ENCODE measurements at regions not wholly inside any gene's neighbourhood (a gene's known extent, or its start where the extent isn't known, plus 50 kb on each side); places are given as distances from the start of the nearest gene placed in this dataset.
A peak's percentile ranks its signal among the peaks of the same experiment; 100 is the strongest.

DNA sequence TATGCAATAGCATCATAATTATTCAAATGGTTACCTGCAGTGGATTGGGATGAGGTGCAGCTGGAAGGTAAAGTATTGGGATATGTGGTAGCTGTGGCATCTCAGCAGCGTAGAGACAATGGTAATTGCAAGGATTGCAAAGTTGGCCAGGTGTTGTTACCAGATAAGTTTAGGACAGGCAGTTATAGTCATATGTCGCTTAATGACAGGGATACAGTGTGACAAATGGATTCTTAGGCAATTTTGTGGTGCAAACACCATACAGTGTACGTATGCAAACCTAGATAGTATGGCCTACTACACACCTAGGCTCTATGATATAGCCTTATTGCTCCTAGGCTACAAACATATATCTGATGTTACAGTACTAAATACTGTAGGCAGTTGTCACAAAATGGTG lies 163.5 kb upstream of the LYZL2 start:
- no peak for DNase-seq

DNA sequence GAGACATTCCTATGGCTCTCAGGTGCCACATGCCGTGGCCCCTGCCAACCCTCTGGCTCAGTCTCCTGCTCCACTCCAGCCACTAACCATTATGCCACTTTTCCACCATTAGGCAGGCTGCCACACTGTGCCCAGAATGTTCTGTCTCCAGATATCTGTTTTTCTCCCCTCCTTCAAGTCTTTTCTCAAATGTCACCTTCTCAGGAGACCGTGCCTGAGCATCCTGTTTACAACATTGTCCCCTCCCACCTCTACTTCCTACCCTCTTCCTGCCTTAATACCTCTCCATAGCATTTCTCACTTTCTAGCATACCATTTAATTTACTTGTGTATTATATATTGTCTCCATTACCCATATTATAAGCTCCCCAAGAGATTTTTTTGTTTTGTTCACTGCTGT lies 162.5 kb upstream of the LYZL2 start:
- DNase-seq, result no peak

DNA sequence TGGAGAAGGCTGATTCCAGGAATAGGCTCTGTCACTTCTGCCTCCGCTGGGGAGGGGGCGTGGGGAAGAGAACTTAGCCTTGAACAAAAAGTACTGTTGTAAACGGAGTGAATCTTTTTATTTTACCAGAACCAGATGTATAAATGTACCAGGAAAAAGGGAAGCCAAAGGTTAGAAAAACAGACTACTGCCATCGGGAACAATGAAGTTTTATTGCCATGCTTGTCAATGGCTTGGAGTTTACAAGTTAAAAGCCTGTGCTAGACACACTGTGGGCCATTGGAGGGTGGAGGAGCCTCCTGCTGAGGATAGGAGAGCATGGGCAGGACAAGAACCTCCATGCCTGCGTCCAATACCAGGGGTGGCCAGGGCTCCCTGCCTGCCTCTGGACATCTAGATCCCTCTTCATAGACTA lies 161.7 kb upstream of the LYZL2 start:
- no peak for DNase-seq

DNA sequence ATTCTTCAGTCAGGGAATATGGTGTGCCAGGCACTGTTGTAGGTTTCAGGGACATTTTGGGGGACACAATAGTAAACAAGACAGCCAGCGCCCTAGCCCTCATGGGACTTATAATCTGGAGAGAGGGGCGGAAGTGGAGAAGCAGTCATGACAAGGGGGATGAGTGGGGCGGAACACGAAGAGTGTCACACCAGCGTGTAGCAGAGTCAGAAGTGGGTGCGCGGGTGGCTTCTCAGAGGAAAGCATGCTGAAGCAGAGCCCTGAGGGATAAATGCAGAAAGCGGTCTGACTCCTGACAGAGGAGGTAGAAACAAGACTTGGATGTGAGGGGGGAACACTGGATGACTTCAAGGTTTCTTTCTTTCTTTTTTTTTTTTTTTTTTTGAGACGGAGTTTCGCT lies 160.3 kb upstream of the LYZL2 start:
- DNase-seq, result no peak

DNA sequence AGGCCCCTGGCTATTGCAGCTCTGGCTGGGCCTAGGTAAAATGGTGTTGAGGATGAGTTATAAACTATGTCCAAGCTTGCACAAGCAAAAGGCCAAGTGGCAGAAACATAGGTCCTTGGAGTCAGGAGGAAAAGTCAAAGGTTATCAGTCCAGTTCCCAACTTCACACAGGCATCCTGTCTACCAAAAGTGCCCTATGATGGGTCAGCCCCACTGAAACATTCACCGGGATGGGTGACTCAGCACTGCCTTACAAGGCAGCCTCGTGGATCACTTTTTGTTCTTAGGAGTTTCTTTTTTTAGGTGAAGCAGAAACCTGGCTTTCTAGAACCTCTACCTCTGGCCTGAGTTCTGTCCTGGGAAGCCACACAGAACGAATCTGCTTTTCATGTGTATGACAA lies 158.8 kb upstream of the LYZL2 start:
- DNase-seq, result no peak

DNA sequence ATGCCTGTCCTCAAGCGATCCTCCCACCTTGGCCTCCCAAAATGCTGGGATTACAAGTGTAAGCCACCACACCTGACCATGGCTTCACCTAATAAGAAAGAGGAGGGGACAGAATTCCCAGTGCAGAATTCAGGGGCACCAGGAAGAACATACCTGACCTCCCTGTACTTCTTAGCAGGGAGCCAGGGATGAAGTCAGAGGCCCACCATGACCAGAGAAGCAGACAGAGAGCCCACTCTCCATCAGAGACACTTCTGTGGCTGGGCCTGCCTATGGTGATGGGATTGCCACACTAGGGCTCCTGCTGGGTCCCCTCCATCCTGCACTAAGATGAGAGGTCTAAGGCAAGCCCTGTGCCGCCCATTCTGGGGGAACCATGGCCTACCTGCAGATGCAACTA lies 157.4 kb upstream of the LYZL2 start:
- DNase-seq, result no peak

DNA sequence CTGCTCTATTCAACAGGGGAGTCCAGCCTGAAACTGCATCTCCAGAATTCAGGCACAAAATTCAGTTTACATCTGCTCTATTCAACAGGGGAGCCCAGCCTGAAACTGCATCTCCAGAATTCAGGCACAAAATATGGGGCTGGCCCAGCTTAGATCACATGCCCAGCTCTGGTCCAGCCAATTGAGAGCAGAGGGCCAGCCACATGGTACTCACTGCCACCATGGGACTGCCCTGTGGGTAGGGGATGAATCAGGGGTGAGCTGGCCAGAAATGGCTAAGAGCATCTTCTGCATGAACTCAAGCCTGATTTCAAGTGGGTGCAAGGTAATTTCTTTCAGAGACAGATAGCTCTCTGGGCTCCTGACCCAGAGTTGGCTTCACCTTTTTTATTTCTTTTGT lies 156.6 kb upstream of the LYZL2 start:
- no peak for DNase-seq

DNA sequence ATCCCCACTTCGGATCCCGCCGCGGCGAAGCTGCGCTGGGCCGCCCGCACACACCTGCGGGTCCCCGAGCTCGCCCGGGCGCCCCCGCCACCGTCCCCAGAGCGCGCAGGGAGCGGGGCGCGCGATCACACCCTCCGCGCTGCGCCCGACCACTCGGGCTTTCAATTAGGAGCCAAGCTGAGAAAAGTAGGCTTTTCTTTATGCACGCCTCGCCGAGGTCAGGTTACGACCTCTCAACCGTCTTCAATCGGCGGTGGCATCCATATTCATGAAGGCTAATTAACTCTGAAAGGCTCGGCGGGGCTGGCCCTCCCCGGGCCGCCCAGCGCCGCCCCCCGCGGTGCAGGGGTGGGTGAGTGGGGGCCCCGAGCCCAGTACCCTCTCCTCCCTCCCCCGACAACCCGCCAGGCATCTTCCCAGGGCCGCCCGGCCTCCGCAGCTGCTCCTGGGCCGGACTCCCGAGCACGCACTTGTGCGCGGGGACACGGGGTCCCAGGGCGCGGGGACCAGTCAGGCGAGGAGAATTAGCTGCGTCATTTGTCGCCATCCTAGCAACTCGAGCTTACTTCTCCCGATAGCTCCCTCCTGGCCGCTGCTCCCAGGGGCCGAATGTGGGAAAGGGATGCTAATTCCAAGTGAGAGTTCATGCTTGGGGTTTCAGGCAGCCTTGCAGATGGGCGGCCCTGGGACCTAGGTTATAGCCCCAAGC lies 155.5 kb upstream of the LYZL2 start:
- peak; percentile 7 for DNase-seq

DNA sequence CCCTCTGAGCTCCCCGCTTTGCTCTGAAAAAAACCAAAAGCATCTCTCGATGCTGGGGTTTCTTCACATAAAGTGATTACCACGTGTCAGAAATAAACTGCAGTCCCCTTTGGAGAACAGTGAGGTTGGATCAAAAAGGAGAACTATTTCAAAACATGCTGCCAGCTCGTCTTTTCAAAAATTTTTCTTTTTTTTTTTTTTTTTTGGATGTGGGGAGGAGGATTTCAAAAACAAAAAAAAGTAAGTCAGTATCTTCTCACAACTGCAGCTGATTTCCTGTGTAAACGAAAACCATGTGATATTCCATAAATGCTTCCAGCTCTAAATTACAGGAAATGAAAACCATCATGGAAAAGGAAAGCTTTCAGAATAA lies 155.0 kb upstream of the LYZL2 start:
- DNase-seq, result no peak

DNA sequence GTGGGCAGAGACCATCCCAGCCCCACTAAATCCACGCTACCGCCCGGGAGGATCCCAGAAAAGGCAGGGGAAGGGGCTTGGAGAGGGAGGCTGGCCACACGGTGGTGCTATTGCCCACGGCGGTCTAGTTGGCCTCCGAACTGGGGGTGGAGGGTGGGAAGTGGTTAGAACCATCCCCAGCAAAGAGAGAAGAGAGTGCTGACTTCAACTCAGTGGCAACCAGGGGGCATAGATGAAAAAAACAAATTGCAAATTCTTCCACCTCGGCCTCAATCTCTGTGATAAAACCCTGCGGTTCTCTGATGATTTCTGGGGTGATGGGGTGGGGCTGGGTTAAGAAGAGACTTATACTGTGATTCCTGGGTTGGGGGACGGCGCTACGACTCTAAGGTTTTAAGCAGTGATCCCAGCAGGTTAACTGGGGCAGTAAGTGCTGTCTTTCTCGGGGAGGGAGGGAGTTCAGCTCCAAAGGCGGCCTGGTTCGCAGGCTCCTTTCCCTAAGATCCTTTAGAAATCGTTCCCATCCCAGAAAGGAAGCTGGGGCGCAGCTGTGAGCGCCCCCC lies 154.5 kb upstream of the LYZL2 start:
- DNase-seq, result no peak

DNA sequence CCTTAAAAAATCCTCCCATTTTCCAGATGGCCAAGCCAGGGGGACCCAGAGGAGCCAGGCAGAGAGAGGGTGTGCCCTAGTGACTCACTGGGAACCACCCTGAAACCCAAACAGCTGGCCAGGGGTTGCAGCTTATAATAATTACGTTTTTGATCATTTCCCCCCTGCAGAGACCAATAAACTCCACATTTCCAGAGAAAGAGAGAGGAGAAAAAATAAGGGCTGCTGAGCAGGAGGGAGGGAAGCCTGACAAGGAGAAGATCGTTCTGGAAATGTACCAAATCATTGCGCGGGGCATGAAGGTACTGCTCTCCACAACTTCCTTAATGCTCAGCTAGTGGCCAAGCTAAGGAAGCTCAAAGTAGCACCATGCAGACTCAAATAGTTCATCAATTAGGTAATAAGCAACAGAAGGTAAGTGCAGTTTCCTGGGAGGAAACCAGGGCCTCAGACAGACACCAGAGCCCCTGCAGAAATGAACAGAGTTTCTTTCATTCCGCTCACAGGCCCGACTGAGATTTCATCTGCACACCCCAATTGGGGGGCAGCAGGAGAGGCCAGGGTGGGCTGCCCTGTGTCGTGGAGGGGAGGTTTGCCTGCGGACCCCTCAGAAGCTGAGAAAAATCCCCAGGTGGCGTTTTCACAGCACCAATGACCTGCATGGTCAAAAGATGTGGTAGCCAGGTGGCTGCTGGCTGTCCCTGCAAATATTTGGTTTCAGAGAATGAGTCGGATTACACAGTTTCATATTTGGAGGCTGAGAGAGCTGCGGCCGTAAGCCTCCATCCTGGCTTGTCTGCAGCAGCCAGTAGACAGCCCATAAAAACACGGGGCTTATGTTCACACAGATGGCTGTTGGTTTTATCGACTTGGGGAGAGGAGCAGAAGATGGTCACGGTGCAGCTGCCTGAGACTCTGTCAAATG lies 153.2 kb upstream of the LYZL2 start:
- no peak for DNase-seq

DNA sequence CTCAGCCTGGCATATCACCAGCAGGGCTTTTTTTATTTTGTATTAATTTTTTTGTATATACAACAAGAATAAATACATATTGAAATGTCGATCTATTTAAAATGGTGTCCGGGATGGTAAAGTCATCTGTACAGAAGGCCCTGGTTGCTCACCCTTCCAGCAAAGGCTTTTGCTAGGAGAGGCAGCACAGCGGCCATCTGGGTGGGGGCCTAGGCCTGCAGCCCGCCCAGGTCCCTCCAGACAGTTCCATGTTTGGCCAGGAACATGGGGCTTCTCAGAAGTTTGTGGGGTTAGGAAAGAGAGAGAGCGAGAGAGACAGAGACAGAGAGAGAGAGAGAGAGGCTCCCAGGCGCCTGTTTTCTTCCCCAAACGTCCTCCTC lies 152.6 kb upstream of the LYZL2 start:
- no peak for DNase-seq

DNA sequence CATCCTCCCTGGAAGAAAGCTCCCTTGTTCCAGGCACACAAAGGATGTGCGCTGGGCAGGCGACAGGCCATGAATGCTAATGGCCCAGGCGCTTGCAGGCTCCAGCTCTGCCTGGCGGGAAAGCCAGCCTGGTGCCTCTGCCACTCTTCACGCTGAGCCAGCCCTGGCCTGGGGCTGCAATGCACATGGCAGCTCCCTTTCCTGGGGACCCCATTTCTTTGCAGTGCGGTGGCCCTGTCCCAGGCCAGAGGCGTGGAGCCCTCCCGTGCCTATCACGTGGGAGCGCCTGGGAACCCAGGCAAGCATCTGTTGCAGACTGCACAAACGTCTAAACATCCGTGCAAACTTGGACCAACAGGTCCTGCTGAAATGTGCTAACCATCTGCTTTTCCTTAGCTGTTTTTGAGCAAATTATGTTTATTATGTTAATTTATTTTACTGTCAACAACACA lies 152.1 kb upstream of the LYZL2 start:
- DNase-seq, result no peak

DNA sequence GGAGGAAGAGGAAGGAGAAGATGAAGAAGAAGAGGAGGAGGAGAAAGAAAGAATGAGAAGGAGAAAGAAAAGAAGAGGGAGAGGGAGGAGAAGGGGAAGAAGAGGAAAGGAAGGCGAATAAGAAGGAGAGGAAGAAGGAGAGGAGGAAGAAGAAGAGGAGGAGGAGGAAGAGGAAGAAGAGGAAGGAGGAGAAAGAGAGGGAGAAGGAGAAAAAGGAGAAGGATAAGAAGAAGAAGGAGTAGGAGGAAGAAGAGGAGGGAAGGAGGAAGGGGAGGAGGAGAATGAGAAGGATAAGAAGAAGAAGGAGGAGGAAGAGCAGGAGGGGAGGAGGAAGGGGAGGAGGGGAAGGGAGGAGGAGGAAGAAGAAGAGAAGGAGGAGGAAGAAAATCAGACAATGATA lies 149.2 kb upstream of the LYZL2 start:
- DNase-seq, result no peak

DNA sequence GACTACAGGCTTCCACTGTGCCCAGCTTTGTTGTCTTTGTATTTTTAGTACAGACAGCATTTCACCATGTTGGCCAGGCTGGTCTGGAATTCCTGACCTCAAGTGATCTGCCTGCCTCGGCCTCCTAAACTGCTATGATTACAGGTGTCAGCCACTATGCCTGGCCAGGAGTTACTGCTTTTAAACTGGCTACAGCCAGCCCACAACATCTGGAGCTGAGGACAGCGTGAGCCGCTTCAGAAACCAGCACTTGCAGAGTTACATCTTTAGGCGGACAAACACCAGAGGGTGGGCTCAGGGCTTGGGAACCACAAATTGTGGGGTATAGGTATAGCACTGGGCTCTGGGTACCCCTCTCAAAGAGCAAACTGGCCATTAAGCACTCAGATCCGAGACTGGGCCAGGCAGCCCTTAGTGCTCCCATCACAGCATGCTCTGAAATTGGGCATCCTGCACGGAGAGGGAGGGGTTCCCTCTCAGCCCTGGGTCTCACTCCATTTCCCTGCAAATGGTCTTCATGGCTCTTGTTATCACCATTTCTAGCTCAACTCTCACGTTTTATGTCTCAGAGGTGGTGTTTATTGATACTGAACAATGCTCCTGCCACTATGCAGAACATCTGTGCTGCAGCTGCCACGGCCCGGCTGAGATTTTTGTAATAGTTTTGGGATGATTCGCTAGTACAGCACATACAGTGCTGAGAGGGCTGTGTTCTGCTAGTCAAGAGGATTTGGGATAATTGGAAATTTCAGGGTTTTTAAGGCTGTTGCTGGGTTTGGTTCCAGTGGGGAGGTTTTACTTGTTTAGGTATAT lies 146.4 kb upstream of the LYZL2 start:
- DNase-seq, result no peak

DNA sequence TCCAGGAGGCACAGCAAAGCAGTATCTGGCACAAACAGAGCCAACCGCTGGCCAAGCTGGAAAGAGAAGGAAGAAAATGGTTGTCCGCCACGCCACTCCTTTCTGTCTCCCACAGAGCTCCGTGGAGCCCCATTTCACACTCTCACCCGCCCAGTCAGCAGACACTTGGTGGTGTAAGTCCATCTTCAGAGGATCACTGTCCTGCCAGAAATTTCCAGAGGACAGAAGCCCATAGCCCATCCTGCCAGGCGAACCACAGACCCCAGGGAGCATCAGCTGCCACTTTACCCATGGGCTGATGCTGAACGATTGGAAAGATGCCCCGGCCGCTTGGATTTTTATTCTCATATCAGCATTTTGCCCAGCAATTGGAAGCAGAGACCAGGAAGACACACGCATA lies 144.7 kb upstream of the LYZL2 start:
- no peak for DNase-seq

DNA sequence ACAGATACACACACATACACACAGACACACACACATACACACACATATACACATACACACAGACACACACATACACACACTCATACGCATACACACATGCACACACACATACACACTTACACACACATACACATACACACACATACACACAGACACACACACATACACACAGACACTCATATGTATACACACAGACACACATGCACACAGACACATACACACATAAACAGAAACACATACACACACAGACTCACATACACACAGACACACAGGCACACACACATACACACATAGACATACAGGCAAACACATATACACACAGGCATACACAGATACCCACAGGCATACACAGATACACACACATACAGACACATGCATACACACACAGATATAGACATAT lies 143.9 kb upstream of the LYZL2 start:
- DNase-seq, result no peak

DNA sequence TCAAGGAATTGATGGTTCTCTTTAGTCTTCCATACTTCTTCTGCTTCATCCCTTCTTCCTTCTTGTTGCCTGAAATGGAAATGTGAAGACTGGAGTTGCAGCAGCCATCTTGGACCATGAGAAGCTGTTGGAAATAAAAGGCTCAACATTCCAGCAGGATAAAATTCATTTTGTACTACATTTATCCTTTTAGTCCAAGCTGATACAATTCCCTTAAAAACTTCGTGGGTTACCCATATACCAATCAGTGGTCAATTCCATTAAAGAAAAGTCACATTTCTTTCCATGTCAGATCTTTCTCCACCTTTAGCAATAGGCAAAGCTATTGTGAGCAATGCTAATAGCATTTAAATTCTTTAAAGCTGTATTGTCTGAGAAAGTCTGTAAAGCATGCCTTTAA lies 141.3 kb upstream of the LYZL2 start:
- DNase-seq, result no peak

DNA sequence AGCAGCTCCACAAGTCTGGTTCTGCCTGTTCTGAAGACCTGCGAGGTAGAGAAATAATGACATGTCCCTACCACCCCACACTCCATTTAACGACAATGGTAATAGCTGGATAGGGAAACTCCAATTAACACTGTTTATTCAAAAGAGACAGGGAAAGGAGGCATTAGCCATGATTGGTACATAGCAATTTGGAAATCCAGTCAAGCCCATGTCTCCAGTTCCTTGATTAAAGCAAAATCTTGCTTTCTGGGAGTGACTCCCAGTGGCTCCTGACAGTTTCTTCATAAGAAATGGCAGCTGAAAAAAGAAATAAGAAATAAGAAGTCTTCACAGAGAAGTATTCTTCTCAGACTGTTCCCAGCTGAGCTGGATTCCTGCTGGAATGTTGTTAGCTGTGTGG lies 140.7 kb upstream of the LYZL2 start:
- DNase-seq, result no peak

DNA sequence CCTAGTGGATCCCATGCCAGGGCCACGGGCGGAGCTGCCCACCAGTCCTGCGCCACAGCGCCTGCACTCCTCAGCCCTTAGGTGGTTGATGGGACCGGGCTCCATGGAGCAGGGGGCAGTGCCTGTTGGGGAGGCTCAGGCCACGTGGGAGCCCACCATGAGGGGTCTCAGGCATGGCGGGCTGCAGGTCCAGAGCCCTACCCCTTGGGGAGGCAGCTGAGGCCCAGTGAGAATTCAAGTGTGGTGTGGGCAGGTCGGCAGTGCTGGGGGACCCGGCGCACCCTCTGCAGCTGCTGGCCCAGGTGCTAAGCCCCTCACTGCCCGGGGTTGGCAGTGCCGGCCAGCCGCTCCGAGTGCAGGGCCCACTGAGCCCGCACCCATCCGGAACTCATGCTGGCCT lies 139.8 kb upstream of the LYZL2 start:
- DNase-seq, result no peak

DNA sequence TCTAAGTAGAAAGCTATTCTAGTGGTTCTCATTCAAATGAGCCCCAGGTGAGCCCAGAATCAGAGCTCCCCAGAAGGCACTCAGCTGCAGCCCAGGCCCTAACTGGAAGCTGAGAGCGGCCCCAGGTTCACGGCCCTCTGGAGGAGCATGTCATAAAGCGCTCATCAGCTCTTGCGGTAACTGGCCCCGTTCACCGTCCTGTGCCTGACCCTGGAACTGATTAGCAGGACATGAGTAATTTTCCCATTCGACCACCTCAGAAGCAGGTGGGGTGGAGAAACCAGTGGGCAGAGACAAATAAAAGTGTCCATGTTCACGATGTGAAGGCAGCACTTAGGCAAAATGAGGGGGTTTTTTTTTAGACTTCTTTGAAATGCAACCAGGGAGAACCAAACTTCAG lies 136.1 kb upstream of the LYZL2 start:
- DNase-seq, result no peak

DNA sequence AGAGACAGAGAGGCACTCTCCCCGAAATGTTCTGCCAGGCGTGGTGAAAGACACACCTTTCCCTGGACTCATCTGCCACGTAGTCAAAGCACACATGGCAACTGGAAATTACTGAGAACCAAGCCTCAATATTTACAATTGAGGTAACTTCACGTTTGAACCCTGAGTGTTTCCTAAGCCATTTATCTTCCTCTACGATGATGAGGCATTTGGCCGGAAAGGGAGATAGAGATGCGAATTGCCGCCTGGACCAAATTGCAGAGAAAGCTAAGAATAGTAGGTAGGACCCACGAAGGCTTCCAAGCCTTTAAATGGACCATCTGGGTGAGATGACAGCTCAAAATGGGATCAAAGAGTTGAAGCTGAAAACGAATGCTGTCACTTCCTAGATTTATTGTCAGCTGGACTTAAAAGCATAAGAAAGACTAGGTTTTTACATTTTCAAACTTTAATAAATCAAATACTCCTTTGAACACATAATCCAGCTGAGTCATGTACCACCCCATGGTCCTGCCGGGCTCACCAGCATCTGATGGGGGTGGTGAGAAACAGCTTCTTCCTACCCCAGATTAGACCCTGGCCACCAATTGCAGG lies 135.6 kb upstream of the LYZL2 start:
- no peak for DNase-seq

DNA sequence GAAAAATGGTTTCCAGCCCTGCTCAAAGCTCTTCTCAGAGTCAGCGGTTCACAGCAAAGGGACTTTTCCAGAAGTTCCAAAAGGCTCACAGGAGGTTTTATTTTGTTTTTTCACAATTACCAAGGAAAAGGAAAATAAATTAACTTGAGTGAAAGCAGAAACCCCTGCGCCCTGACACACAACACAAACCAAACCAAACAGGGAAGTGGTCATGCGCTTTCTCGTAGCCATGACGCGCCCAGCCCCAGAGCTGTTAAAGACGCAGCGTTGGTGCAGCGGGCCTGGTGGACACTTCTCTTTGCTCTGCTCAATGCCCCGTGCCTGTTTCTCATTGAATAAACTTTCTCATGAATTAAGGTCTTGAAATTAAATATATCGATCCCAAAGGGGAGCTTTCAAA lies 134.4 kb upstream of the LYZL2 start:
- no peak for DNase-seq
